Tibial nerve (tissue), 4 donors: ENCODE measurements at regions not wholly inside any gene's neighbourhood (a gene's known extent, or its start where the extent isn't known, plus 50 kb on each side); places are given as distances from the start of the nearest gene placed in this dataset.

Experiments used
- DNase-seq, 2 donors: peaks; one replicate each; pipeline ENCODE4 v3.0.0-alpha.2; 2019; ENCODE audit warnings: low spot score in 2 of 2
- H3K27ac ChIP-seq, 4 donors: fragments of 200-600 bp; sonication (generic) in 3 of 4; one replicate each; pipeline ENCODE4 v1.5.1; 2017 to 2019; ENCODE audit warnings: mild to moderate bottlenecking in 1 of 4
- H3K27me3 ChIP-seq, 2 donors: fragments of 200-600 bp; sonication (generic) in 1 of 2; one replicate each; pipeline versions ENCODE4 v1.5.1 to v1.6.0; 2017 to 2019
- H3K36me3 ChIP-seq, 3 donors: fragments of 200-600 bp; sonication (generic); one replicate each; pipeline ENCODE4 v1.5.1; 2018 to 2019
- H3K4me1 ChIP-seq, 4 donors: fragments of 200-600 bp; sonication (generic) in 3 of 4; one replicate each; pipeline ENCODE4 v1.5.1; 2017 to 2019
- H3K4me3 ChIP-seq, 4 donors: fragments of 200-600 bp; sonication (generic) in 3 of 4; one replicate each; pipeline ENCODE4 v1.5.1; 2017 to 2019; ENCODE audit warnings: mild to moderate bottlenecking in 1 of 4, moderate library complexity in 1 of 4
- H3K9me3 ChIP-seq, 4 donors: fragments of 200-600 bp; sonication (generic) in 3 of 4; one replicate each; pipeline ENCODE4 v1.5.1; 2017 to 2019
- EP300 ChIP-seq, 2 donors: sonication (generic); formaldehyde crosslinking; IDR thresholded peaks; one replicate each; pipeline ENCODE4 v1.6.1; 2017; ENCODE audit warnings: antibody characterized with exemption in 2 of 2, mild to moderate bottlenecking in 1 of 2
- POLR2A ChIP-seq, 2 donors: fragments of 450-650 bp; IDR thresholded peaks; one replicate each; pipeline ENCODE4 v1.6.1; 2017; ENCODE audit warnings: antibody characterized with exemption in 2 of 2, mild to moderate bottlenecking in 2 of 2, moderate library complexity in 2 of 2
- WGBS, 2 donors: methylation state at CpG; one replicate each; pipeline ENCODE4 v1.1.5; 2018; 5-methylcytosine and 5-hydroxymethylcytosine counted together
- TF ChIP-seq, protein P1 (sequence below), 5 experiments: fragments of 200-600 bp in 3 of 5; fragments of 450-650 bp in 2 of 5; sonication (generic) in 3 of 5; IDR thresholded peaks; one replicate each; pipeline ENCODE4 v1.5.1; 2016 to 2019; ENCODE audit warnings: antibody characterized with exemption in 5 of 5, mild to moderate bottlenecking in 3 of 5, moderate library complexity in 2 of 5

DNA sequence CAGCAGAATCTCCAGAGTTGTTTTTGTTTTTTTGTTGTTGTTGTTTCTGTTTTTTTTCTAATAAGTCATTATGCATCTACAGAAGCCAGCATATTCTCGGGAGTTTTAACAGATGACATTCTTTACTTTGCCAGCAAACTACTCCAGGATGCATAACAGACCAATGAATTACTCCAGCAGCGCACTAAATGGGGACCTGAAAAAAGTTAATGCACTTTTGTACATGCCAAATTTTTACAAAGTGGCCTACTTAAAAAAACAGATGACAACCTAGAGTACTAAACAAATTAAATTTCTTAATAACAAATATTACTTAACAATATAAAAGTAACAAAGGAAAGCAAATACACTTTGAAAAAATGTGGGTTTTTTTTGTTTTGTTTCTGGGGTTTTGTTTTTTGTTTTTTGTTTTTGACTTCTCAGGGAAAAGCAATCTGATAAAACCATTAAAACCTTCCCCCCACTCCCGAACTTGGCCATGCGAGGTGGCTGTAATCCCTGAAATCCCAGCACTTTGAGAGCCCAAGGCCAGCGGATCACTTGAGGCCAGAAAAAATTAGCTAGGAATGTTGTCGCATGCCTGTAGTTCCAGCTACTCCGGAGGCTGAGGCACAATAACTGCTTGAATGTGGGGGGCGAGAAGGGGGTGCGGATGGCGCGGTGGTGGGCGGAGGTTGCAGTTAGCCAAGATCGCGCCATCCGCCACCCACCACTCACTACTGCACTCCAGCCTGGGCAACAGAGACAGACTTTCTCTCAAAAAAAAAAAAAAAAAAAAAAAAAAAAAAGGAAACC, 352.4 kb downstream of the CETN3 start:
- H3K4me1 ChIP-seq: no peaks in the 10 kb centered on the region
- TF ChIP-seq EP300 (IDR thresholded peaks at IDR 0.05) (no peak), POLR2A (IDR thresholded peaks at IDR 0.05) (no peak)
- TF ChIP-seq, protein P1, sequence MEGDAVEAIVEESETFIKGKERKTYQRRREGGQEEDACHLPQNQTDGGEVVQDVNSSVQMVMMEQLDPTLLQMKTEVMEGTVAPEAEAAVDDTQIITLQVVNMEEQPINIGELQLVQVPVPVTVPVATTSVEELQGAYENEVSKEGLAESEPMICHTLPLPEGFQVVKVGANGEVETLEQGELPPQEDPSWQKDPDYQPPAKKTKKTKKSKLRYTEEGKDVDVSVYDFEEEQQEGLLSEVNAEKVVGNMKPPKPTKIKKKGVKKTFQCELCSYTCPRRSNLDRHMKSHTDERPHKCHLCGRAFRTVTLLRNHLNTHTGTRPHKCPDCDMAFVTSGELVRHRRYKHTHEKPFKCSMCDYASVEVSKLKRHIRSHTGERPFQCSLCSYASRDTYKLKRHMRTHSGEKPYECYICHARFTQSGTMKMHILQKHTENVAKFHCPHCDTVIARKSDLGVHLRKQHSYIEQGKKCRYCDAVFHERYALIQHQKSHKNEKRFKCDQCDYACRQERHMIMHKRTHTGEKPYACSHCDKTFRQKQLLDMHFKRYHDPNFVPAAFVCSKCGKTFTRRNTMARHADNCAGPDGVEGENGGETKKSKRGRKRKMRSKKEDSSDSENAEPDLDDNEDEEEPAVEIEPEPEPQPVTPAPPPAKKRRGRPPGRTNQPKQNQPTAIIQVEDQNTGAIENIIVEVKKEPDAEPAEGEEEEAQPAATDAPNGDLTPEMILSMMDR (IDR thresholded peaks at IDR 0.05): no peak
- whole genome bisulfite sequencing, 2 donors: 39 to 47% methylated on average over 15 of the region's 15 CpGs
- H3K9me3 ChIP-seq: peaks cover 0 to 5% (median 0%) of the 10 kb centered on the region in 4 donors
- H3K4me3 ChIP-seq: no peak overlapping the region
- H3K36me3 ChIP-seq: no peaks in the 10 kb centered on the region
- no peak for DNase-seq
- H3K27me3 ChIP-seq: no peaks in the 10 kb centered on the region
- no peak overlapping the region for H3K27ac ChIP-seq

DNA sequence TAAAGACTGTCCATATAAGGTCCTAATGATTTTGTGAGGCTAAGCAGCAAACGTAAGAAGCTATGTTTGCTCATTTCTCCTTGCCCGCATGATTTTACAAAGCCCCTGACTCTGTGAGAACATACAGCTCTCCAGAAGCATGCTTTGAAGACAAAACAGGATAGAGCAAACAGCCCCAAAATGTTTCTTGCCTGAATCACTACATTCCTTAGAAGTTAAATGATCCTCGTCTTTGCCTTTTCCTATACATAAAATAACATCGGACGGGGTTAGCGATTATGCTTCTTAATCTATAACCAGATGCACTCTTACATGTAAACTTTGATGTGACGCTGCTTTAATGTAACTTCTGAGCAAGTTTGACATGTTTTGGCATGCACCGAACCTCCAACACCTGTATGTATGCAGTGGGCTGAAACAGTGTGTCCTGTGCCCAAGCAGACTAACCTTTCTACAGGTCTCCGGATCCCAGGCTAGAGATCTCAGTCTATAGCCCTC, 353.7 kb downstream of the CETN3 start:
- WGBS, 2 donors: 54 to 62% methylated on average over 9 of the region's 9 CpGs
- DNase-seq: no peak
- H3K9me3 ChIP-seq: peaks cover 0 to 5% (median 0%) of the 10 kb centered on the region in 4 donors
- no peaks in the 10 kb centered on the region for H3K27me3 ChIP-seq
- no peak overlapping the region for H3K4me3 ChIP-seq
- H3K4me1 ChIP-seq: no peaks in the 10 kb centered on the region
- no peaks in the 10 kb centered on the region for H3K36me3 ChIP-seq
- no peak overlapping the region for H3K27ac ChIP-seq
- TF ChIP-seq, protein P1 (IDR thresholded peaks at IDR 0.05): no peak
- TF ChIP-seq POLR2A (IDR thresholded peaks at IDR 0.05) (no peak), EP300 (IDR thresholded peaks at IDR 0.05) (no peak)

DNA sequence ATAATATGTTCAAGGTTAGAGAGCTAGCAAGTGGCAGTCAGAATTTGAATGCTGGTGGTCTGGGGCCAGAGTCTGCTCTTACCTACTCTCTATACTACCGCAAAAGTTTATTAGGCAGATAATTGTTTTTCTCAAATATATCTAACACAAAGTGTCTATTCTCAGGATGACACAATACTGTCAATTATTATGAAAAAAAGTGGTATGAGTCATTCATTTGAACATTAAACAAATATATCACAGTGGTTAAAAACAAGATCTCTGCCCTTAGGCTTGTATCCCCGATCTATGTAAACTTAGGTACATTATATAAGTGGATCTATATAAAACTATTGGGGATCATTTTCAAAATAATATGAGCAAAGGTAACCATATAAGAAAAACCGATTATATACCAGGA, 354.9 kb downstream of the CETN3 start:
- 83 to 85% methylated on average over 3 of the region's 3 CpGs for WGBS, 2 donors
- Histone ChIP-seq H3K27ac (no peak overlapping the region), H3K27me3 (no peaks in the 10 kb centered on the region), H3K9me3 (peaks cover 0 to 5% (median 0%) of the 10 kb centered on the region in 4 donors), H3K4me1 (no peaks in the 10 kb centered on the region), H3K4me3 (no peak overlapping the region), H3K36me3 (no peaks in the 10 kb centered on the region)
- DNase-seq: no peak
- TF ChIP-seq EP300 (IDR thresholded peaks at IDR 0.05) (no peak), POLR2A (IDR thresholded peaks at IDR 0.05) (no peak)
- TF ChIP-seq, protein P1 (IDR thresholded peaks at IDR 0.05): no peak

DNA sequence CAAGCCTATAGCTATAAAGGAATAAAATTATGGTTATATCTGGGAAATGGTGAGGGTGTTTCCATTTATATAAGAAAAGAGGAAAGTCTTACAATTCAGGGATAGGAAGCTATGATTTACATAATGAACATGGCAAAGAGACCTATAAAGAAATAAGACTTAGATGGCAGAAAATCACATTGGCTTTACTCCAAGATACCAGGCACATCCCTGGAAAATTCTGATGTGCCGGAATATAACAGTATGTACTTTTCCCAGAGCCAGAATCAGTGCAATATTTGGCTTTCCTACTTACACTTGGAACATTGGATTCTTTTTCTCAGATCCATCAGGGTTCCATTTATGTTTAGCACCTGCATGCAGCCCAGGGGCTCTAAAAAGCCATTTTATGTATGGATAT, 357.8 kb downstream of the CETN3 start:
- no peak overlapping the region for H3K4me3 ChIP-seq
- H3K4me1 ChIP-seq: no peaks in the 10 kb centered on the region
- H3K9me3 ChIP-seq: no peaks in the 10 kb centered on the region
- H3K27me3 ChIP-seq: no peaks in the 10 kb centered on the region
- no peak overlapping the region for H3K27ac ChIP-seq
- no peaks in the 10 kb centered on the region for H3K36me3 ChIP-seq
- DNase-seq: no peak
- TF ChIP-seq POLR2A (IDR thresholded peaks at IDR 0.05): no peak
- TF ChIP-seq EP300 (IDR thresholded peaks at IDR 0.05): no peak
- TF ChIP-seq, protein P1 (IDR thresholded peaks at IDR 0.05): no peak
- WGBS, 2 donors: 74 to 79% methylated on average over 1 of the region's 1 CpG

DNA sequence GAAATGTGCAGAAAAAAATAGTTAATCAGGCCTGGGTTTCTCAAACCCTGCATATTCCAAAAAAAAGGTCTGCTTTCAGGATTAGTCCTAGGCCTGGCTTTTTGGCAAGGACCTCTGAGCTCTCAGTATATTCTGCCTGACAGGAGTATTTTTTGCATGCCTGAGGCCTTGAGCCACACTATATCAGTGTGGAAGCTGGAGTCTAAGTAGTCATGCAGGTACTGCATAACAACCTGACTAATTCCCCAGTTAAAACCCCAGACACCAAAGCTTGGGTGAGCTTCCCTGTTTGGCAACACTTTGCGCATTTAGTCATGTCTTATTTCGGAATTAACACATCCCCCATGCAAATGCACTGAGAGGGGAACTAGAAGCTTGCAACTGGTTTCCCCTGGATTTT, 359.5 kb downstream of the CETN3 start:
- H3K27me3 ChIP-seq: no peaks in the 10 kb centered on the region
- TF ChIP-seq, protein P1 (IDR thresholded peaks at IDR 0.05): no peak
- TF ChIP-seq EP300 (IDR thresholded peaks at IDR 0.05): no peak
- TF ChIP-seq POLR2A (IDR thresholded peaks at IDR 0.05): no peak
- no peak overlapping the region for H3K27ac ChIP-seq
- H3K36me3 ChIP-seq: no peaks in the 10 kb centered on the region
- peaks cover 0 to 6% (median 0%) of the 10 kb centered on the region in 4 donors for H3K9me3 ChIP-seq
- no peak overlapping the region for H3K4me3 ChIP-seq
- 88 to 94% methylated on average over 2 of the region's 2 CpGs for WGBS, 2 donors
- H3K4me1 ChIP-seq: no peaks in the 10 kb centered on the region
- no peak for DNase-seq
